NCI-H82 (cell line): ENCODE measurements at regions not wholly inside any gene's neighbourhood (a gene's known extent, or its start where the extent isn't known, plus 50 kb on each side); places are given as distances from the start of the nearest gene placed in this dataset.

Source experiments
- DNase-seq: peaks from one replicate; lab custom pipeline; 2025; lab: John Stamatoyannopoulos, UW

GRCh38 chr6:113805173-113805790, 51.9 kb upstream of the MARCKS start:
- DNase-seq = no peak

GRCh38 chr6:113805811-113806495, 51.2 kb upstream of the MARCKS start:
- no peak for DNase-seq
